ENCODE measurements at regions not wholly inside any gene's neighbourhood (a gene's known extent, or its start where the extent isn't known, plus 50 kb on each side); places are given as distances from the start of the nearest gene placed in this dataset.

- TF ChIP-seq ZBTB33 (CRISPR knock-in tag; IDR thresholded peaks at IDR 0.05) (no peak), NFE2 (IDR thresholded peaks at IDR 0.05; ENCODE audit: low read depth) (no peak), HSF4 (CRISPR knock-in tag; IDR thresholded peaks at IDR 0.05; ENCODE audit: borderline replicate concordance) (no peak), ZSCAN29 (IDR thresholded peaks at IDR 0.05) (no peak), POLR2A (conservative IDR thresholded peaks at IDR 0.05) (no peak), NR2C2 (CRISPR knock-in tag; IDR thresholded peaks at IDR 0.05) (no peak), NR2C2 (tag; IDR thresholded peaks at IDR 0.05) (no peak), CBFB (CRISPR knock-in tag; IDR thresholded peaks at IDR 0.05) (no peak), POU5F1 (IDR thresholded peaks at IDR 0.05; ENCODE audit: borderline replicate concordance, low read depth, low read length, partially characterized antibody) (no peak), CTCF (IDR thresholded peaks at IDR 0.05 in 2 of 3, conservative IDR thresholded peaks at IDR 0.05 in 1 of 3; ENCODE audit: insufficient read depth in 2 of 3, low read depth in 1 of 3, low read length in 3 of 3) (no peak), HMGN3 (IDR thresholded peaks at IDR 0.05; ENCODE audit: borderline replicate concordance, extremely low read depth, insufficient read length, low read depth, low read length) (no peak), U2AF1 (optimal IDR thresholded peaks at IDR 0.05; ENCODE audit: low read depth, low read length) (no peak), BHLHE40 (IDR thresholded peaks at IDR 0.05; ENCODE audit: low read length) (no peak), ZNF592 (IDR thresholded peaks at IDR 0.05) (no peak), KDM1A (IDR thresholded peaks at IDR 0.05) (no peak)
Measured at GRCh38 chr3:170642882-170643601, 57.2 kb upstream of the SLC7A14 start.

Measured in K562 (cell line).